Right atrium auricular region (tissue), 2 donors: ENCODE measurements at regions not wholly inside any gene's neighbourhood (a gene's known extent, or its start where the extent isn't known, plus 50 kb on each side); places are given as distances from the start of the nearest gene placed in this dataset.

ENCODE experiments used
- DNase-seq: peaks from one replicate; pipeline ENCODE4 v3.0.0-alpha.2; 2019; ENCODE audit warnings: low spot score
- H3K27ac ChIP-seq, 2 donors: fragments of 200-600 bp; sonication (generic); 1 replicate in 1 of 2; 2 replicates in 1 of 2; pipeline ENCODE4 v1.5.1; 2016 to 2019
- H3K27me3 ChIP-seq, 2 donors: fragments of 200-600 bp; sonication (generic); one replicate each; pipeline versions ENCODE4 v1.5.1 to v1.6.0; 2017 to 2019
- H3K36me3 ChIP-seq: fragments of 200-600 bp; sonication (generic); one replicate; pipeline ENCODE4 v1.5.1; 2016
- H3K4me1 ChIP-seq, 2 donors: fragments of 200-600 bp; sonication (generic); one replicate each; pipeline versions ENCODE4 v1.5.1 to v1.6.0; 2017 to 2019
- H3K4me3 ChIP-seq, 2 donors: fragments of 200-600 bp; sonication (generic); 1 replicate in 1 of 2; 2 replicates in 1 of 2; pipeline ENCODE4 v1.5.1; 2017 to 2019; ENCODE audit warnings: mild to moderate bottlenecking in 1 of 2, moderate library complexity in 1 of 2
- H3K9me3 ChIP-seq, 2 donors: fragments of 200-600 bp; sonication (generic); one replicate each; pipeline ENCODE4 v1.5.1; 2019
- CTCF ChIP-seq, 2 donors: fragments of 200-600 bp; sonication (generic); IDR thresholded peaks; one replicate each; pipeline ENCODE4 v1.5.1; 2019; ENCODE audit warnings: antibody characterized with exemption in 2 of 2

- Histone ChIP-seq H3K27ac (no peak overlapping the region), H3K36me3 (no peaks in the 10 kb centered on the region), H3K27me3 (no peaks in the 10 kb centered on the region), H3K4me1 (no peaks in the 10 kb centered on the region), H3K9me3 (no peaks in the 10 kb centered on the region), H3K4me3 (no peak overlapping the region)
- TF ChIP-seq CTCF (IDR thresholded peaks at IDR 0.05), result no peak
- no peak for DNase-seq
Measured at GRCh38 chr18:68429111-68429510, 285.8 kb downstream of the TMX3 start.

GRCh38 chr18:68428661-68429060 is 286.2 kb downstream of the TMX3 start:
- no peak overlapping the region for H3K27ac ChIP-seq

GRCh38 chr18:68427951-68428401 is 286.9 kb downstream of the TMX3 start:
- no peak for TF ChIP-seq CTCF (IDR thresholded peaks at IDR 0.05)
- no peak for DNase-seq
- H3K27ac ChIP-seq, result no peak overlapping the region

More at GRCh38 chr18:68428661-68429060, 286.2 kb downstream of the TMX3 start:
- no peak for DNase-seq
- Histone ChIP-seq H3K4me3 (no peak overlapping the region), H3K36me3 (no peaks in the 10 kb centered on the region), H3K27me3 (no peaks in the 10 kb centered on the region), H3K4me1 (no peaks in the 10 kb centered on the region), H3K9me3 (no peaks in the 10 kb centered on the region)
- no peak for TF ChIP-seq CTCF (IDR thresholded peaks at IDR 0.05)

GRCh38 chr18:68426731-68427315 is 288.1 kb downstream of the TMX3 start:
- Histone ChIP-seq H3K4me1 (no peaks in the 10 kb centered on the region), H3K9me3 (peaks cover 0 to 6% of the 10 kb centered on the region in 2 donors), H3K36me3 (no peaks in the 10 kb centered on the region), H3K27me3 (no peaks in the 10 kb centered on the region), H3K4me3 (no peak overlapping the region), H3K27ac (no peak overlapping the region)
- no peak for DNase-seq
- TF ChIP-seq CTCF (IDR thresholded peaks at IDR 0.05), result no peak

More at GRCh38 chr18:68427951-68428401, 286.9 kb downstream of the TMX3 start:
- no peaks in the 10 kb centered on the region for H3K27me3 ChIP-seq
- H3K9me3 ChIP-seq, result no peaks in the 10 kb centered on the region
- no peak overlapping the region for H3K4me3 ChIP-seq
- no peaks in the 10 kb centered on the region for H3K36me3 ChIP-seq
- no peaks in the 10 kb centered on the region for H3K4me1 ChIP-seq

GRCh38 chr18:68418881-68419280 is 296.0 kb downstream of the TMX3 start:
- TF ChIP-seq CTCF (IDR thresholded peaks at IDR 0.05), result no peak

More at GRCh38 chr18:68418881-68419280, 296.0 kb downstream of the TMX3 start:
- DNase-seq, result no peak
- H3K27ac ChIP-seq, result no peak overlapping the region
- no peak overlapping the region for H3K4me3 ChIP-seq
- peaks cover 0 to 9% of the 10 kb centered on the region in 2 donors for H3K9me3 ChIP-seq
- H3K4me1 ChIP-seq, result no peaks in the 10 kb centered on the region
- H3K36me3 ChIP-seq, result no peaks in the 10 kb centered on the region
- H3K27me3 ChIP-seq, result no peaks in the 10 kb centered on the region
